GM19324 (cell line): ENCODE measurements at regions not wholly inside any gene's neighbourhood (a gene's known extent, or its start where the extent isn't known, plus 50 kb on each side); places are given as distances from the start of the nearest gene placed in this dataset.

Experiments used
- ATAC-seq: cut with Tn5 transposase; IDR thresholded peaks from one replicate; pipeline ENCODE4 v1.9.1; 2021; ENCODE audit warnings: mild to moderate bottlenecking, moderate library complexity; ENCODE audit not compliant: unreplicated experiment, low FRiP score

DNA sequence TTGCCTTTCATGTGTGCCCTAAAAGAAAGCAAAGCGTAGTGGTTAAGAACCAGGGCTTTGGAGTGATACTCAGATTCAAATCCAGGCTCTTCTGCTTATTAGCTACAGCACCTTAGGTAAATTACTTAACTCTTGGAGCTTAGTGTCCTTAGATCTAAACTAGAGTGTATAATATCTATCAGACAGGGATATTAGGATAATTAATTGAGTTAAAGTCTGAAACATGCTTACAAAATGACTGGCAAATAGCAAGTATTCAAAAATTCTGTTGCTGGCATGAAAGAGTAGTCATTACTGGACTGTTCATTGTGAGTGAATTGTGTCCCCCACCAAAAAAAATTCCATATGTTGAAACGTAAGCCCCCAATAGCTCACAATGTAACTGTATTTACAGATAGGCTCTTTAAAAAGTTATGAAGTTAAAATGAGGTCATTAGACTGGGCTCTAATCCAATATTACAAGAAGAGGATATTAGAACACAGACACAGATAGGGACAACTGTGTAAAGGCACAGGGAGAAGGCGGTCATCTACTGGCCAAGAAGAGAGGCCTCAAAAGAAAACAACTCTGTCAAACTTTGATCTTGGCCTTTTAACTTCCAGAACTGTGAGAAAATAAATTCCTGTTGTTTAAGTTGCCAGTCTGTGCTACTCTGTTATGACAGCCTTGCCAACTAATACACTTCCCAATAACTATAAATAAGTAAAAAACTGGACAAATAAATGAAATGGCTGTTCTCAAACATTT lies 60.4 kb upstream of the LRRC3B start:
- no peak for ATAC-seq
